LNCAP (cell line): ENCODE measurements at regions not wholly inside any gene's neighbourhood (a gene's known extent, or its start where the extent isn't known, plus 50 kb on each side); places are given as distances from the start of the nearest gene placed in this dataset.

Source experiments
- TF ChIP-seq, protein P1 (sequence below): fragments of 450-650 bp; IDR thresholded peaks from 2 replicates; pipeline ENCODE4 v1.5.1; 2017; ENCODE audit warnings: mild to moderate bottlenecking

DNA sequence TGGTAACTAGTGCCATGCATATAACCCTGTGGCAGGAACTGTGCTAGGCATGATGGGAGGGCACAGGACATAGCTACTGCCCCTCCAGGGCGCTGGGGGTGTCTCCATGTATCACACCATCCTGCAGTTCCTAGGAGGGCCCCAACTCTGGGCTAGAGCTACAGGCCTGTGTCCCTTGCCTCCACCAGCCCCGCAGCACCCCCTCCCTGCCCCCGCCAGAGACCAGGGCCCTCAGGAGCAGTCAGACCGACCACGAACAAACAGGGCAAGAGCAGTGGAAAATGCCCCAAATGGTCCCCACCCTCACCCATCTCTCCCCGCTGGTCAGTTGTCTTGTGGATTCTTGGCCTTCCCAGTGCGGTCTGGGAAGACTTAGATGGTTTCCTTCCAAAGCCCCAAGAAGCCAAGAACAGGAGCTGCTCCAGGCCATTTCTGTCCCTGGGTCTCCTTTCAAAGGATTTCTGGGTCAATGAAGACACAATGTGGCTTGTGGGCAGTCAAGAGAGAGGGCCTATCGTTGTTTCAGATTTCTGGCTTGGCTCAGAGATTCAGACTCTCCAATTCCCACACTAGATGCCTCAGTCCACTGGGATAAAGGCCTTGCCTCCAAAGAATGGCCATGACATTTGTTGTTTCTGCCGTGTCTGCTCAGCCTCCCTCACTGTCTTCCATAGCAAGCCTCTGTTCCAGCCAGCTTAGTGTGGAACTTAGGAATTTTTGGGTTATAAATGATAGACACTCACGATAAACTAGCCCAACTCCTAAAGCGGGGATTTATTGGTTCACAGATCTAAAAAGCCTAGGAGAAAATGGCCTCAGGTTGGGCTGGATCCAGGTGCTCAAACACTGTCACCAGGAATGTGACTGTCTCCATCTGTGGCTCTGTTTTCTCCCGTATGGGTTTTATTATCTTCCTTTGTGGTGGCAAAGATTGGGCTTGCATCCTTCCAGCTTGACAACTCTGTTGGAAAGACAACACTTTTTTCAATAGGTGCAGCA is 80.6 kb downstream of the LSM3 start:
- TF ChIP-seq, protein P1, sequence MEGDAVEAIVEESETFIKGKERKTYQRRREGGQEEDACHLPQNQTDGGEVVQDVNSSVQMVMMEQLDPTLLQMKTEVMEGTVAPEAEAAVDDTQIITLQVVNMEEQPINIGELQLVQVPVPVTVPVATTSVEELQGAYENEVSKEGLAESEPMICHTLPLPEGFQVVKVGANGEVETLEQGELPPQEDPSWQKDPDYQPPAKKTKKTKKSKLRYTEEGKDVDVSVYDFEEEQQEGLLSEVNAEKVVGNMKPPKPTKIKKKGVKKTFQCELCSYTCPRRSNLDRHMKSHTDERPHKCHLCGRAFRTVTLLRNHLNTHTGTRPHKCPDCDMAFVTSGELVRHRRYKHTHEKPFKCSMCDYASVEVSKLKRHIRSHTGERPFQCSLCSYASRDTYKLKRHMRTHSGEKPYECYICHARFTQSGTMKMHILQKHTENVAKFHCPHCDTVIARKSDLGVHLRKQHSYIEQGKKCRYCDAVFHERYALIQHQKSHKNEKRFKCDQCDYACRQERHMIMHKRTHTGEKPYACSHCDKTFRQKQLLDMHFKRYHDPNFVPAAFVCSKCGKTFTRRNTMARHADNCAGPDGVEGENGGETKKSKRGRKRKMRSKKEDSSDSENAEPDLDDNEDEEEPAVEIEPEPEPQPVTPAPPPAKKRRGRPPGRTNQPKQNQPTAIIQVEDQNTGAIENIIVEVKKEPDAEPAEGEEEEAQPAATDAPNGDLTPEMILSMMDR, result no peak

DNA sequence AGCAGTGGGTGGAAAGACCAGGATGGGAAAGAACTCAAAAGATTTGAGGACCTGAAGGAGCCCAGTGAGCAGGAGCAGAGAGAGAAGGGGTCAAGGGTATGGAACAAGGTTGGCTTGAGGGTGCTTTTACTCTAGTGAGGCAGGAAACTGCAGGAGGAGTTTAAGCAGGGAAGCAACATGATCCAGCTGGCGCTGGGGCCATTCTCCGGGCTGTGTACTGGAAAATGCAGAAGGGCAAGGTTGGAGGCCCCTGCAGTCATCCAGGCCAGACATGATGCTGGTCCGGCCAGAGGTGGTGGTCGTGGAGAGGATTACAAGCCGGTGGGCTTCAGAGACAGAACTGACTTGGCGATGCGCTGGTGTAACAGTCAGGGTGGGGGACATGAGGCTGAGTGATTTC is 81.8 kb downstream of the LSM3 start:
- TF ChIP-seq, protein P1, result no peak

DNA sequence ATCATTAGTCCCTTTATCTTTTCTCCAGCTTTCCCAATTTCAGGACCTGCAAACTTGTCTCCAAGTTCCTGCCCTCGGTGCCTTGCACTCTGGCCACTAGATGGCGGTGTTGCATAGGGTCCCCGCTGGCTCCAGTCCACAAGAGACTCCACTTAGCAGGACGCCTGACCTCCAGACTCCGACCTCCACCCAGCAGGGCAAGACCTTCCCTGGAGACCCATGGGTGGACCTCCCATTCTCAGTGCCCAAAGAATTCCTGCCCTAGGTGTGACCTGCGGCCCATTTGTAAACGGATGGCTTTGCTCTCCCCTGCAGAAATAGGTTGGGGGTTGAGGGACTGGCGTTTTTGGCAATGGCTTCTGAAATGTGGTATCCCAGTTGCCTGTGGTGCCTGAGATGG is 82.6 kb downstream of the LSM3 start:
- TF ChIP-seq, protein P1, result peak; percentile 94

DNA sequence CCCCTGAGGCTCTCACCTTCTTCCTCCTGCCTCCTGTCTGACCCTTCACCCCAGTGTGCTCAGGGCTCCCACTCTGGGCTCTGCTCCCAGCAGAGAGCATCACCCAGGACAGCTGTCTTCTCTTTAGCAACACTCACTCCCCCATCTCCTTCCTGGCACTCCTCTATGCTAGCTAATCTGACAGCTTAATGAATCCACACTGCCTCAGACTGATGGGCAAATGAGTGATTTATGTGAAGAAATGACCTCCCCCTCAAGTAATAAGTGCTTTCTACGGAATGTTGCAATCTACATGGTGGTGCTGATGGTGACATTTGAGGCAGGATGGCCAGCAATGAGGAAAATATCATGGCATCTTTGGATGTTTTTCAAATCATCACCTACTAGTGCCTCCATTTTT is 83.6 kb downstream of the LSM3 start:
- TF ChIP-seq, protein P1, result no peak

DNA sequence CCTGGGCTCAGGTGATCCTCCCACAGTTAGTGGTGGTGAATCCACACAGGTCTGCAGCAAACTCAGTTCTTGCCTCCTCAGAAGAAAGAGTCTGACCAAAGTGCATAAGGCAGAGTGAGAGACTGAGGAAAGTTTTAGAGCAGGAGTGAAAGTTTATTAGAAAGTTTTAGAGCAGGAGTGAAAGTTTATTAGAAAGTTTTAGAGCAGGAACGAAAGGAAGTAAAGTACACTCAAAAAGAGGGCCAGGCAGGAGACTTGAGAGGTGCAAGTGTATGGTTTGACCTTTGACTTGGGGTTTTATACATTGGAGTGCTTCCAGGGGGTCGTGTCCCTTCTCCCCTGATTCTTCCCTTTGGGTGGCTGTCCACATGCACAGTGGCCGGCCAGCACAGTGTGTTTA is 84.2 kb downstream of the LSM3 start:
- TF ChIP-seq, protein P1, result no peak

DNA sequence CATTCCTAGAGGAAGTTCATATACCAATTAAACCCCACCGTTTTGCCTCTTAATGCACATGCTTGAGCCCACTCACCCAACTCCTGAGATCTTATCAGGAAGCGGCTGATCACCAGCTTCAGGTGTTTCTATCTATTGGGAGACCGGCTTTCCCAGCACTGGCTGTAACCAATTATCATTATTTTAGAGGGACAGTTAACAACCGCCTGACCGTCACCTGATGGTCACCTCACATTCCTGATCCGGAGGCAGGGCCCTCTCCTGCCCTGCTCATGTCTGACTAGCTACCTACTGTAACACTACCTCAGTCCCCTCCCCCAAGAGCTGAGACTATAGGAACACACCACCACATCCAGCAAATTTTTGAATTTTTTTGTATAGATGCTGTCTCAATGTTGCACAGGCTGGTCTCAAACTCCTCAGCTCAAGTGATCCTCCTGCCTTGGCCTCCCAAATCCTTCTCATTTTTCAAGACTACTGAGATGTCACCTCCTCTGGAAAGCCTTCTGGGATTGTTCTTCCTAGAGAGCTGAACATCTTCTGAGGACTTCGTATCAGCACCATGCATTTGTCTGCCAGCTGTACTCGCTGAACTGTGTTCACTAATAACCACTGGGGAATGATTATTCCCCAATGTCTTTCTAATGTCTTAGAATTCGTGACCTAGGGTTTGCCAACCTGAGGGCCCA is 84.8 kb downstream of the LSM3 start:
- TF ChIP-seq, protein P1, result no peak

DNA sequence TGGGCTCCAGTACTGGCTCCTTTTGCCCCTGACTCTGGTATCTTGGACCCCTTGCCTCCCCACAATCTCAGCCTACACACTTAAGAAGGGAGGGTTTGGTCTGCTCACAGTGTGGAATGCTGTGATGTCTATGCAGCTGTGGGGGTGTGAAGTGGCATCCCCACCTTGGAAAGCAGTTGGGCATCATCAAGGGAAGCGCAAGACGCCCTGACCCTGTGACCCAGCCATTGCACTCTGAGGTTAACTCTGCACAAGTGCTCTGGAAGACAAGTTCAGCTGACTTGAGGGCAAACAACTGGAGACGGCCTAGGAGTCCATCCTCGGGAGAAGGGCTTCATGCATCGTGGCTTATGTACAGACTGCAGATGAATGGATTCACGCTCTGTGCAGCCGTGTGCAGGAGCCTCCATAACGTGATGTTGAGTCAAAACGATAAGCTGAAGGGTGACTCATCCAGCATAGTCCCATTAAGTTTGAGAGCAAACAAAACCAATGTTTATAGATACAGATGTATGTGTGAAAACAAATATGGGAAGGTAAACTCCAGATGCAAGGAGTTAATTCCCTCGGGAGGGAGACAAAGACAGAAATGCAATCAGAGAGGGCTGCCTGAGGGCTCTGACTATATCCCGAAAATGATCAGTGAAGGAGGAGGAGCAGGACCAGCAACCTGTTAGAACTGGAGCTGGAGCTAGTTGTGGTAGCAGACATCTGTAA is 86.8 kb downstream of the LSM3 start:
- TF ChIP-seq, protein P1, result no peak
